G401.6 (cell line): ENCODE measurements at regions not wholly inside any gene's neighbourhood (a gene's known extent, or its start where the extent isn't known, plus 50 kb on each side); places are given as distances from the start of the nearest gene placed in this dataset.

Experiments used
- FAIRE-seq: peaks from 2 replicates; lab custom pipeline; 2012; peaks lifted over from hg19 to GRCh38; lab: Jason Lieb, UNC

GRCh38 chr20:57844626-57845596 is 135.1 kb upstream of the PMEPA1 start:
- no peak for FAIRE-seq

GRCh38 chr20:57843941-57844625 is 134.3 kb upstream of the PMEPA1 start:
- FAIRE-seq, result no peak

- FAIRE-seq, result no peak
Measured at GRCh38 chr20:57842720-57843119, 132.9 kb upstream of the PMEPA1 start.

- FAIRE-seq, result no peak
Measured at GRCh38 chr20:57841297-57841866, 131.6 kb upstream of the PMEPA1 start.

GRCh38 chr20:57840504-57841296 is 130.9 kb upstream of the PMEPA1 start:
- no peak for FAIRE-seq

GRCh38 chr20:57840066-57840465 is 130.3 kb upstream of the PMEPA1 start:
- FAIRE-seq, result no peak

GRCh38 chr20:57838670-57839151 is 128.9 kb upstream of the PMEPA1 start:
- no peak for FAIRE-seq

- FAIRE-seq, result no peak
Measured at GRCh38 chr20:57837208-57838035, 127.6 kb upstream of the PMEPA1 start.

- no peak for FAIRE-seq
Measured at GRCh38 chr20:57835588-57836455, 126.0 kb upstream of the PMEPA1 start.

GRCh38 chr20:57835074-57835452 is 125.2 kb upstream of the PMEPA1 start:
- FAIRE-seq, result no peak

GRCh38 chr20:57834306-57835073 is 124.7 kb upstream of the PMEPA1 start:
- no peak for FAIRE-seq

GRCh38 chr20:57831993-57832585 is 122.3 kb upstream of the PMEPA1 start:
- FAIRE-seq, result no peak

- FAIRE-seq, result no peak
Measured at GRCh38 chr20:57831326-57831992, 121.6 kb upstream of the PMEPA1 start.

GRCh38 chr20:57830515-57830895 is 120.7 kb upstream of the PMEPA1 start:
- FAIRE-seq, result no peak

- FAIRE-seq, result no peak
Measured at GRCh38 chr20:57829805-57830514, 120.1 kb upstream of the PMEPA1 start.

GRCh38 chr20:57829336-57829735 is 119.5 kb upstream of the PMEPA1 start:
- FAIRE-seq, result no peak

- no peak for FAIRE-seq
Measured at GRCh38 chr20:57828696-57829095, 118.9 kb upstream of the PMEPA1 start.
